Lower lobe of right lung (tissue), 2 donors: ENCODE measurements at regions not wholly inside any gene's neighbourhood (a gene's known extent, or its start where the extent isn't known, plus 50 kb on each side); places are given as distances from the start of the nearest gene placed in this dataset.

ENCODE experiments used
- ATAC-seq, 2 donors: fragments of 200-7000 bp; cut with Tn5 transposase; one replicate each; pipeline ENCODE4 v1.9.1; 2020 to 2022; ENCODE audit warnings: mild to moderate bottlenecking in 2 of 2, moderate library complexity in 2 of 2
- DNase-seq: peaks from one replicate; pipeline ENCODE4 v3.0.0-alpha.2; 2020
- H3K27ac ChIP-seq: fragments of 200-600 bp; one replicate; pipeline ENCODE4 v1.8.0; 2022
- H3K27me3 ChIP-seq: fragments of 200-600 bp; one replicate; pipeline ENCODE4 v1.8.0; 2022; ENCODE audit warnings: low read depth
- H3K36me3 ChIP-seq: fragments of 200-600 bp; one replicate; pipeline ENCODE4 v1.8.0; 2022; ENCODE audit warnings: mild to moderate bottlenecking
- H3K4me1 ChIP-seq: fragments of 200-600 bp; one replicate; pipeline ENCODE4 v1.8.0; 2022
- H3K4me3 ChIP-seq: fragments of 200-600 bp; one replicate; pipeline ENCODE4 v1.8.0; 2022; ENCODE audit warnings: mild to moderate bottlenecking
- H3K9me3 ChIP-seq: fragments of 200-600 bp; one replicate; pipeline ENCODE4 v1.8.0; 2022
- CTCF ChIP-seq: fragments of 200-600 bp; IDR thresholded peaks from one replicate; pipeline ENCODE4 v1.8.0; 2022; ENCODE audit warnings: antibody characterized with exemption, mild to moderate bottlenecking
- intact Hi-C: fragments of 100-400 bp; cut with DNase I; formaldehyde crosslinking; loops from one replicate; pipeline ENCODE4 v1.11.0; 2022
- donor health status: DM: no; HTN: yes; CAD: no; lungs with severe emphysema.

- H3K4me1 ChIP-seq = no peaks in the 10 kb centered on the region
- intact Hi-C loops = no loop called here
- H3K36me3 ChIP-seq = no peaks in the 10 kb centered on the region
- H3K27ac ChIP-seq = no peak overlapping the region
- H3K9me3 ChIP-seq = no peaks in the 10 kb centered on the region
- no peak for TF ChIP-seq CTCF
- DNase-seq = no peak
- H3K4me3 ChIP-seq = no peak overlapping the region
- no peaks in the 10 kb centered on the region for H3K27me3 ChIP-seq
- no peak for ATAC-seq
Observed at GRCh38 chr6:63521475-63522210, 50.6 kb upstream of the LOC128125822 start.
